PFSK-1 (cell line): ENCODE measurements at regions not wholly inside any gene's neighbourhood (a gene's known extent, or its start where the extent isn't known, plus 50 kb on each side); places are given as distances from the start of the nearest gene placed in this dataset.

Experiments
- POLR2AphosphoS5 ChIP-seq: IDR thresholded peaks from 2 replicates; pipeline ENCODE4 v1.6.1; 2012; ENCODE audit warnings: low read depth, mild to moderate bottlenecking, control low read depth, low read length, moderate library complexity
- TAF1 ChIP-seq: IDR thresholded peaks from 2 replicates; pipeline ENCODE4 v1.6.1; 2012; ENCODE audit warnings: low read length, control low read depth, borderline replicate concordance; ENCODE audit not compliant: insufficient read depth

GRCh38 chr7:17706734-17707133 lies 233.6 kb downstream of the SNX13 start:
- no peak for TF ChIP-seq POLR2AphosphoS5
- TF ChIP-seq TAF1: no peak
